Activated CD4-positive, alpha-beta T cell treated with anti-CD3 and anti-CD28 coated beads, Interleukin-2, amount 10 ng/mL, durations not matched to agents 24 days and 14 days (primary cell): ENCODE measurements at regions not wholly inside any gene's neighbourhood (a gene's known extent, or its start where the extent isn't known, plus 50 kb on each side); places are given as distances from the start of the nearest gene placed in this dataset.
"Not testable (repeated sequence)": the region's sequence is repeated elsewhere in the genome, so short reads cannot be mapped to it uniquely, and the experiment has no call there.

Experiments used
- DNase-seq: peaks from one replicate; pipeline ENCODE4 v3.0.0; 2022
- H3K27ac Mint-ChIP-seq: one replicate; pipeline ENCODE4 v1.8.0; 2022; ENCODE audit warnings: mild to moderate bottlenecking, mixed read lengths
- H3K27me3 Mint-ChIP-seq: one replicate; pipeline ENCODE4 v1.8.0; 2022; ENCODE audit warnings: mixed read lengths
- H3K36me3 Mint-ChIP-seq: one replicate; pipeline ENCODE4 v1.8.0; 2022; ENCODE audit warnings: low read depth, mild to moderate bottlenecking, mixed read lengths
- H3K4me1 Mint-ChIP-seq: one replicate; pipeline ENCODE4 v1.8.0; 2021; ENCODE audit warnings: mixed read lengths
- H3K4me3 Mint-ChIP-seq: one replicate; pipeline ENCODE4 v1.8.0; 2022; ENCODE audit warnings: mild to moderate bottlenecking, moderate library complexity, mixed read lengths
- H3K9me3 Mint-ChIP-seq: one replicate; pipeline ENCODE4 v1.8.0; 2021; ENCODE audit warnings: mixed read lengths
- intact Hi-C: fragments of 100-400 bp; cut with micrococcal nuclease; formaldehyde crosslinking; loops from one replicate; pipeline ENCODE4 v1.15.1; 2023

DNA sequence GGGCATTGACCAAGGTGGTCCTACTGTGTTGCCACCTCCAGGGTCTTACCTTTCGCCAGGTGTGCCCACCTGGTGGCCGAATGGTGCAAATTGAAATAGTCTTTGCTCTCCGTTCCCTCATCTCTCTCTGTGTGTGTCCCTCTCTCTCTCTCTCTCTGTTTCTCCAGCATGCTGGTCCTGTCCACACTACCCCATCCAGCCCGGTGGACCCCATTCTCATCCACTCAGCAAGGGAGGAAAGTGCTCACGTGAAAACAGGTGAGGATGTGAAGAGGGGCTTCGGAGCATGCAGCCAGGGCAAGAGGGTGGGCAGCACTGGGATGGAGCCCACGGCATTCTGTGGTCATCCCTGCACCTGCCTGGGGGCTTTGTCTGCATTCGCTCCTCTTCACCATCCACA, 150.1 kb downstream of the CRLF2 start:
- Mint-ChIP-seq H3K9me3 (peaks cover 15% of the 10 kb centered on the region), H3K4me3 (no peak overlapping the region), H3K36me3 (no peaks in the 10 kb centered on the region), H3K27ac (no peak overlapping the region), H3K27me3 (no peaks in the 10 kb centered on the region), H3K4me1 (no peaks in the 10 kb centered on the region)
- DNase-seq: no peak
- intact Hi-C loops: no loop called here

DNA sequence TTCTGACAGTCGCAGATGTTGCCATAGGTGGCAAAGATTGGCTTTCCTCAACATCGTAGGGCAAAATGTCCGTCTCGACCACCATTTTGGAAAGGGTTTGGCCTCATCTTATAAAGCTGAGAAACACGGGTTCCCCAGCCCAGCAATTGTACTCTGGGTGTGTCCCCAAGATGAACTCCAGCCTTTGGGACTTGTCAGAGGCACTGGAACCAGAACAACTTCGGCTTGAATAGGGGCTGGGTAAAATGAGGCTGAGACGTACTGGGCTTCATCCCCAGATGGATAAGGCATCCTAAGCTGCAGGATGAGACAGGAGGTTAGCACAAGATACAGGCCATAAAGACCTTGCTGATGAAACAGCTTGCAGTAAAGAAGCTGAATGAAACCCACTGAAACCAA, 151.9 kb downstream of the CRLF2 start:
- intact Hi-C loops: no loop called here
- Mint-ChIP-seq H3K9me3 (peaks cover 15% of the 10 kb centered on the region), H3K4me3 (no peak overlapping the region), H3K27ac (no peak overlapping the region), H3K36me3 (no peaks in the 10 kb centered on the region), H3K27me3 (no peaks in the 10 kb centered on the region), H3K4me1 (no peaks in the 10 kb centered on the region)
- DNase-seq: no peak

DNA sequence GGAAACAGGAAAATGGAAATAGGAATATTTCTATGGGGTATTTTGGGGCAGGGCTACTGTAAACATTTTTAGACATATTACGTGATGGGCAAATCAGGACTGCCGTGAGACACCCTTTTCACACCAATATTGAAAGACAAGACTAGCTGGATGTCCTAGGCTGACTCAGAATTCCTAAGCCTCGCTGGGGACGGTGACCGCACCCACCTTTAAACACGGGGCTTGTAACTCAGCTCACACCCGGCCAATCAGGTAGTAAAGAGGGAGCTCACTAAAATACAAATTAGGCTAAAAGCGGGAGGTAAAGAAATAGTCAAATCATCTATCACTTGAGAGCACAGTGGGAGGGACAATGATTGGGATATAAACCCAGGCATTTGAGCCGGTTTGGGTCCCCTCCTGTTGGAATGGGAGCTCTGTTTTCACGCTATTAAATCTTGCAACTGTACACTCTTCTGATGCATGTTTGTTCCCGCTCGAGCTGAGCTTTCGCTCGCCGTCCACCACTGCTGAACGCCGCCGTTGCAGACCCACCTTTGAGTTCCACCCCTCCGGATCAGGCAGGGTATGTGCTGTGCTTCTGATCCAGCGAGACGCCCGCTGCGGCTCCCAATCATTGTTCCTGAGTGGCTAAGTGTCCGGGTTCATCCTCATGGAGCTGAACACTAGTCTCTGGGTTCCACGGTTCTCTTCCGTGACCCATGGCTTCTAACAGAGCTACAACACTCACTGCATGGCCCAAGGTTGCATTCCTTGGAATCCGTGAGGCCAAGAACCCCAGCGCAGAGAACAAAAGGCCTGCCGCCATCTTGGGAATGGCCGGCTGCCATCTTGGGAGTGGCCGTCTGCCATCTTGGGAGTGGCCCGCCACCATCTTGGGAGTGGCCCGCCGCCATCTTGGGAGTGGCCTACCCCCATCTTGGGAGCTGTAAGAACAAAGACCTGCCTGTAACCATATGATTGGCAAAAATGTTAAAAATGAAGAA, 152.6 kb downstream of the CRLF2 start:
- no peaks in the 10 kb centered on the region for H3K4me1 Mint-ChIP-seq
- H3K27me3 Mint-ChIP-seq: no peaks in the 10 kb centered on the region
- no peak for DNase-seq
- H3K36me3 Mint-ChIP-seq: no peaks in the 10 kb centered on the region
- H3K9me3 Mint-ChIP-seq: peaks cover 15% of the 10 kb centered on the region
- no peak overlapping the region for H3K27ac Mint-ChIP-seq
- no peak overlapping the region for H3K4me3 Mint-ChIP-seq
- intact Hi-C loops: no loop called here

DNA sequence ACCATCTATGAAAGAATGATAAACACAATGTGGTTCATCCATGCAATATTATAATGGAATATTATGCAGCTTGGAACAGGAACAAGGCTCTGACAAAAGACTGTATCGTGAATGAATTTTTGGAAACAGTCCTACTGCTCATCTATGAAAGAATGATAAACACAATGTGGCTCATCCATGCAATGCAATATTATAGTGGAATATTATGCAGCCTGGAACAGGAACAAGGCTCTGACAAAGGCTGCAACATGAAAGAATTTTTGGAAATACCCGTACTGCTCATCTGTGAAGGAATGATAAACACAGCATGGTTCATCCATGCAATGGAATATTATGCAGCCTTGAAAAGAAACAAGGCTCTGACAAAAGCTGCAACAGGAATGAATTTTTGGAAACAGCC, 158.8 kb downstream of the CRLF2 start:
- H3K36me3 Mint-ChIP-seq, H3K4me3 Mint-ChIP-seq, H3K27ac Mint-ChIP-seq, H3K27me3 Mint-ChIP-seq, H3K4me1 Mint-ChIP-seq, DNase-seq, intact Hi-C loops: not testable (repeated sequence)
- H3K9me3 Mint-ChIP-seq: peaks cover 11% of the 10 kb centered on the region

DNA sequence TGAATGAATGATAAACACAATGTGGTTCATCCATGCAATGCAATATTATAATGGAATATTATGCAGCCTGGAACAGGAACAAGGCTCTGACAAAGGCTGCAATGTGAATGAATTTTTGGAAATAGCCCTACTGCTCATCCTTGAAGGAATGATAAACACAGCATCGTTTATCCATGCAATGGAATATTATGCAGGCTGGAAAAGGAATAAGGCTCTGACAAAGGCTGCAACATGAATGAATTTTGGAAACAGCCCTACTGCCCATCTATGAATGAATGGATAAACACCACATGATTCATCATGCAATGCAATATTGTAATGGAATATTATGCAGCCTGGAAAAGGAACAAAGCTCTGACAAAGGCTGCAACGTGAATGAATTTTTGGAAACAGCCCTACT, 159.4 kb downstream of the CRLF2 start:
- H3K4me1 Mint-ChIP-seq: no peaks in the 10 kb centered on the region
- no peaks in the 10 kb centered on the region for H3K27me3 Mint-ChIP-seq
- H3K4me3 Mint-ChIP-seq: no peak overlapping the region
- peaks cover 11% of the 10 kb centered on the region for H3K9me3 Mint-ChIP-seq
- no peak for DNase-seq
- intact Hi-C loops: no loop called here
- H3K27ac Mint-ChIP-seq: no peak overlapping the region
- no peaks in the 10 kb centered on the region for H3K36me3 Mint-ChIP-seq

DNA sequence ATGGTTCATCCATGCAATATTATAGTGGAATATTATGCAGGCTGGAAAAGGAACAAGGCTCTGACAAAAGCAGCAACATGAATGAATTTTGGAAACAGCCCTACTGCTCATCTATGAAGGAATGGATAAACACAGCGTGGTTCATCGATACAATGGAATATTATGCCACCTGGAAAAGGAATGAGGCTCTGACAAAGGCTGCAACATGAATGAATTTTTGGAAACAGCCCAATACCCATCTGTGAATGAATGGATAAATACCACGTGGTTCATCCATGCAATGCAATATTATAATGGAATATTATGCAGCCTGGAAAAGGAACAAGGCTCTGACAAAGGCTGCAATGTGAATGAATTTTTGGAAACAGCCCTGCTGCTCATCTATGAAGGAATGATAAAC, 160.4 kb downstream of the CRLF2 start:
- Mint-ChIP-seq H3K4me1 (no peaks in the 10 kb centered on the region), H3K4me3 (no peak overlapping the region), H3K9me3 (peaks cover 11% of the 10 kb centered on the region), H3K27ac (no peak overlapping the region), H3K36me3 (no peaks in the 10 kb centered on the region), H3K27me3 (no peaks in the 10 kb centered on the region)
- intact Hi-C loops: no loop called here
- DNase-seq: no peak

DNA sequence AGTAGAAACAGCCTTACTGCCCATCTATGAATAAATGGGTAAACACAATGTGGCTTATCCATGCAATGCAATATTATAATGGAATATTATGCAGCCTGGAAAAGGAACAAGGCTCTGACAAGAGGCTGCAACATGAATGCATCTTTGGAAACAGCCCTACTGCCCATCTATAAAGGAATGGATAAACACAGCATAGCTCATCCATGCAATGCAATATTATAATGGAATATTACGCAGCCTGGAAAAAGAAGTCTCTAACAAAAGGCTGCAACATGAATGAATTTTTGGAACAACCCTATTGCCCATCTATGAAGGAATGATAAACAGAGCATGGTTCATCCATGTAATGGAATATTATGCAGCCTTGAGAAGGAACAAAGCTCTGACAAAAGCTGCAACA, 161.0 kb downstream of the CRLF2 start:
- Mint-ChIP-seq H3K4me3 (no peak overlapping the region), H3K9me3 (peaks cover 11% of the 10 kb centered on the region), H3K27ac (no peak overlapping the region), H3K36me3 (no peaks in the 10 kb centered on the region), H3K27me3 (no peaks in the 10 kb centered on the region), H3K4me1 (no peaks in the 10 kb centered on the region)
- intact Hi-C loops: no loop called here
- DNase-seq: no peak

DNA sequence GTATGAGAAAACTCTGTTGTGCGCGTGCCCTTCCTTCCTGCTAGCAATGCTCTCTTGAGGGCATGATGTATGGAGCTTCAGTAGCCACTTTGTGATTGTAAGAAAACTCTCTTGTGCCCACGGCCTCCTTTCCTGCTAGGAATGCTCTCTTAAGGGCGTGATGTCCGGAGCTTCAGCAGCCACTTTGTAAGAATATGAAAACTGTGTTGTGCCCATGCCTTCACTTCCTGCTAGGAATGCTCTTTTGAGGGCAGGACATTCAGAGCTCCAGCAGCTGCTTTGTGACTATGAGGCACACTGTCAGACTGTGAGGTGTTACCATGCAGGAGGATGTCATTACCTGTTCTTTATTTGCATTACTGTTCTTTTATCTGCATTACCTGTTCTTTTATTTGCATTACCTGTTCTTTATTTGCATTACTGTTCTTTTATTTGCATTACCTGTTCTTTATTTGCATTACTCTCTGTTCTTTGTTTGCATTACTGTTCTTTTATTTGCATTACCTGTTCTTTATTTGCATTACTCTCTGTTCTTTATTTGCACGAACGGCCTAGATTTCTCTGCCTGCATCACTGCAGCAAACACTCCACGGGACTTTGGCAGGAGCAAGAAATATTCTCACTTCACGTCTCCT, 166.7 kb downstream of the CRLF2 start:
- Mint-ChIP-seq H3K9me3 (peaks cover 8% of the 10 kb centered on the region), H3K36me3 (no peaks in the 10 kb centered on the region)
- intact Hi-C loops: no loop called here

DNA sequence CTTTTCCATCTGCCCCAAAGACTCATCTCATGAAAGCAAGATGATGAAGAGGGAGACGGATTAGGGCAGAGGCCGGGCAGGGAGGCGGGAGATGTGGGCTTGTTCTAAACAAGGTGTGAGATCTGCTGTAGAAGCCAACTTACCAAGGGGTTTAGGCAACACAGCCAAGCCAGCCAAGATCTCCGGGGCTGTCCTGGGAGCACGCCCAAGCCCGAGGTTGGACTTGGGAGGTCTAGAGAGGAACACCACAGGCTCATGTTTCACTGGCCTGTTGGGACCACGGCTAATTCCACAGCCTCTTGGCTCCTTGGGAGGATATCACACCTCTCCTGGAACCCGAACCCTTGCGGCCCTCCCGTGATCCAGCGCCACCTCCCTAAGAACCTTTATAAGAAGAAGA, 171.4 kb downstream of the CRLF2 start:
- Mint-ChIP-seq H3K4me1 (no peaks in the 10 kb centered on the region), H3K9me3 (peaks cover 6% of the 10 kb centered on the region)
- intact Hi-C loops: no loop called here

More for the DNA sequence above, 166.7 kb downstream of the CRLF2 start:
- no peaks in the 10 kb centered on the region for H3K27me3 Mint-ChIP-seq
- H3K4me3 Mint-ChIP-seq: no peak overlapping the region
- H3K27ac Mint-ChIP-seq: no peak overlapping the region
- H3K4me1 Mint-ChIP-seq: no peaks in the 10 kb centered on the region
- no peak for DNase-seq

DNA sequence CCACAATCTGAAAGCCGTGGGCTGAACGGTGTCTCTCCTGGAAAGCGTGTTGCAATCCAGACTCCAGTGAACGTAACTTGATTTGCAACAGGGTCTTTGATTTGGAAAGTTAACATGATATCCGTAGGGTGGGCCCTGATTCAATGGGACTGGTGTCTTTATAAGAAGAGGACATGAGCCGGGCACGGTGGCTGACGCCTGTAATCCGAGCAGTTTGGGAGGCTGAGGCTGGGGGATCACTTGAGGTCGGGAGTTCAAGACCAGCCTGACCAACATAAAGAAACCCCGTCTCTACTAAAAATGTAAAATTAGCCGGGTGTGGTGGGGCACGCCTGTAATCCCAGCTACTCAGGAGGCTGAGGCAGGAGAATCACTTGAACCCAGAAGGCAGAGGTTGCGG, 176.5 kb downstream of the CRLF2 start:
- H3K4me1 Mint-ChIP-seq, H3K27me3 Mint-ChIP-seq, H3K4me3 Mint-ChIP-seq, H3K9me3 Mint-ChIP-seq, DNase-seq, H3K27ac Mint-ChIP-seq, H3K36me3 Mint-ChIP-seq, intact Hi-C loops: not testable (repeated sequence)

More for the DNA sequence above, 171.4 kb downstream of the CRLF2 start:
- Mint-ChIP-seq H3K27me3 (no peaks in the 10 kb centered on the region), H3K4me3 (no peak overlapping the region), H3K36me3 (no peaks in the 10 kb centered on the region), H3K27ac (no peak overlapping the region)
- DNase-seq: no peak

DNA sequence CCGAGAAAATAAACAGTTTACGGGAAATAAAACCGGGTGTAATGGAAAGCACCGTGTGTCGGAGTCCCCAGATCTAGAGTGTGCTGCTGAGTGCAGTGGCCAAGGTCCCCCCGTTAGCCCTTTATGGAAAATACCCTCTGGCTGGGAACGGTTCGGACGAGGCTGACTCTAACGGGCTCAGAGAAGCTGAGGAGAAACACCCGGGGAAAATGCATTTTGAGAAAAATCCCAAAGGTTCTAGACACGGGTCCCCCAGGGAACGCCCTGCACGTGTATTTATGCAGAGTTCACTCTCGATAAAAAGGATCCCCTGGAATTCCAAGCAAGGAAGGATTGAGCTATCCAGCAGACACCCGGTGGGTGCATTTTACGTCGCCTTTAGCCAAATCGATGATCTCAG, 177.2 kb downstream of the CRLF2 start:
- no peak for DNase-seq
- no peaks in the 10 kb centered on the region for H3K27me3 Mint-ChIP-seq
- H3K36me3 Mint-ChIP-seq: no peaks in the 10 kb centered on the region
- no peak overlapping the region for H3K27ac Mint-ChIP-seq
- no peaks in the 10 kb centered on the region for H3K4me1 Mint-ChIP-seq
- H3K9me3 Mint-ChIP-seq: no peaks in the 10 kb centered on the region
- H3K4me3 Mint-ChIP-seq: no peak overlapping the region
- intact Hi-C loops: no loop called here

DNA sequence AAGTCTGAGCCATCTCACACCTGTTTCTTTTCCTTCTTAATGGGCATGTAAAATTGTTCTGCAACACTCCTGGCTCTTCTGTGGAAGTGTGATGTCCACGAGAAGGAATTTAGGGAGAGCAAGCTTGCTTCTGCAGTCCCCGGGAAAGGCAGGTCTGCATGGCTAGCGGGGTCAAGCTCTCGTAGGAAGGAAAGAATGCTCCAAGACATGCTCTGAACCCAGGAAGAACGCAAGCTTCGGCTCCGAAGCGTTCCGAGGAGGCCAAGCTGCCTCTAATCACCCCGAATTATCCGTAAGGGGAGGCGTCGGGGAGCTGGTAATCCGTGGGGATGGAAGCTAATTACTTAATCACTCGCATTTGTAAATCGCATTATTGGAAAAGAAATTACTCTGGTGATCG, 177.7 kb downstream of the CRLF2 start:
- H3K27ac Mint-ChIP-seq: no peak overlapping the region
- intact Hi-C loops: no loop called here
- H3K4me3 Mint-ChIP-seq: no peak overlapping the region
- no peaks in the 10 kb centered on the region for H3K36me3 Mint-ChIP-seq
- DNase-seq: no peak
- no peaks in the 10 kb centered on the region for H3K27me3 Mint-ChIP-seq
- H3K4me1 Mint-ChIP-seq: no peaks in the 10 kb centered on the region
- no peaks in the 10 kb centered on the region for H3K9me3 Mint-ChIP-seq

DNA sequence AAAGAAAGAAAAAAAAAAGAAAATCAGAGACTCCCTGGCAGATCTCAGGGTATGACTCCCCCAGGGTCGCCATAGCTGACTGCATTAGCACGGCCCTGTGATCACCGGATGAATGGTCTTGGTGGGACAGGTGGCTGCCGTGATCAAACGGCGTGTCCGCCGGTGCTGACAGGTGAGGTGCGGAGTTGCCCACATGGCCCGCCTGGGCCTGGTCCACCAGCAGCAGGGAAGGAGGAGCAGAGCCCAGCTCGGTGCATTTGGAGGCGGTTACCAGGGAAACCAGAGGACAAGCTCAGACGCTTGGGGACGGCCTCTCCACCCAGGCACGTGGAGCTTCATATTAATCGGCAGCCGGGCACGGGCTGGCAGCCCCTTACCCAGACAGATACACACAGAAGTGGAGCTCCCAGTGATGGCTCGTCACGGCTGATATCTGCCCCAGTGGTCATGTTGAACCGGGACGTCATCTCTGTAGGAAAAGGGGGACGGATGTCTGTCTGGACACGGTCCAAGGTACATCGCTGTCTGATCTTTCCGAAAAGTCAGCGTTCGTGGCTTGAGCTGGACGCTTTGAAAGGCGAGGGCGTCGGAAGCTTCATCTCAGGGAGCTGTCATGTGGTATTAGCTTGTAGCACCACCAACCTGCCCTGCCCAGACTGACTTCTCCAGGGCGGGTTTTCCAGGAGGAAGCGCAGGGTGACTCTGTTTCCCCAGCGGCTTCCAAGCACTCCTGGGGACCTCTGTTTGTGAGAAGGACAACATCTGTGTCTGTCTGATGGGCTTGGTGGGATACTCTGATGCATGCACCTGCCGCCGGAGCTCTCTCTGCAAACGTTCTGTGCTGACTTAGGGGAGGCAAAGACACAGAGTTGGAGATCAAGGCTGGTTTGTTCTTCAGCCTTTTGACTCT, 180.7 kb downstream of the CRLF2 start:
- no peak overlapping the region for H3K4me3 Mint-ChIP-seq
- H3K27me3 Mint-ChIP-seq: no peaks in the 10 kb centered on the region
- H3K9me3 Mint-ChIP-seq: no peaks in the 10 kb centered on the region
- intact Hi-C loops: no loop called here
- no peak overlapping the region for H3K27ac Mint-ChIP-seq
- H3K4me1 Mint-ChIP-seq: peaks cover 12% of the 10 kb centered on the region
- DNase-seq: no peak
- H3K36me3 Mint-ChIP-seq: no peaks in the 10 kb centered on the region

DNA sequence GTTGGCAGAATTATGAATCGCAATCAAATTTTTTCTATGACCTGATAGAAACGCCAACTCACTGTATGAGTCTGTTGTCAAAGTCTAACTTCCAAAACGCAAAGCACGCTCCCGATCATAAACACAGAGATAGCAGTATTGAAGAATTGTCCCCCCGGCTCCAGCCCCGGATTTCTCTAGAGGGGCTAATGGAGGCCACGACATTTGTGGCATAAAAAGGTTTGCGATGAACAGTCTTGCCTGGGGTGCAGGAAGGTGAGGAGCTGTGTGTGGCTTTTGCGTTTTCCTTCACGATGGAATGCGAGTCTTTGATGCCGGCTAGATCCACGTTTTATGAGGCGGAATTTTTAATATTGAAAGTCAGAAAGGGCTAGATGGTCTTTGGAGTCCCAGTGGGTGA, 183.0 kb downstream of the CRLF2 start:
- Mint-ChIP-seq H3K4me1 (peaks cover 12% of the 10 kb centered on the region), H3K27ac (no peak overlapping the region), H3K27me3 (no peaks in the 10 kb centered on the region), H3K36me3 (no peaks in the 10 kb centered on the region), H3K9me3 (no peaks in the 10 kb centered on the region), H3K4me3 (no peak overlapping the region)
- intact Hi-C loops: no loop called here
- no peak for DNase-seq
